Left lobe of liver (tissue), 2 donors: ENCODE measurements at regions not wholly inside any gene's neighbourhood (a gene's known extent, or its start where the extent isn't known, plus 50 kb on each side); places are given as distances from the start of the nearest gene placed in this dataset.
"Not testable (repeated sequence)": the region's sequence is repeated elsewhere in the genome, so short reads cannot be mapped to it uniquely, and the experiment has no call there.

Experiments used
- ATAC-seq: fragments of 200-7000 bp; cut with Tn5 transposase; one replicate; pipeline ENCODE4 v1.9.1; 2020; ENCODE audit warnings: mild to moderate bottlenecking, moderate library complexity
- DNase-seq: peaks from one replicate; pipeline ENCODE4 v3.0.0-alpha.2; 2020; ENCODE audit warnings: low spot score
- donor health status: DM: no; HTN: no; CAD: no; lungs with moderate emphysema.
- donor health status: DM: no; HTN: yes; CAD: no.

- DNase-seq (no peak), ATAC-seq (no peak)
Observed at GRCh38 chr4:138805736-138806135, 209.8 kb upstream of the NOCT start.

GRCh38 chr4:138804711-138805110, 210.9 kb upstream of the NOCT start:
- ATAC-seq (no peak), DNase-seq (no peak)

- DNase-seq (no peak), ATAC-seq (no peak)
Observed at GRCh38 chr4:138803051-138803450, 212.5 kb upstream of the NOCT start.

GRCh38 chr4:138802499-138802898, 213.1 kb upstream of the NOCT start:
- ATAC-seq, result no peak
- no peak for DNase-seq

GRCh38 chr4:138800421-138800820, 215.2 kb upstream of the NOCT start:
- no peak for ATAC-seq
- no peak for DNase-seq

GRCh38 chr4:138798404-138798803, 217.2 kb upstream of the NOCT start:
- no peak for DNase-seq
- no peak for ATAC-seq

GRCh38 chr4:138797646-138798045, 217.9 kb upstream of the NOCT start:
- ATAC-seq (no peak), DNase-seq (no peak)

GRCh38 chr4:138796761-138797160, 218.8 kb upstream of the NOCT start:
- DNase-seq (no peak), ATAC-seq (no peak)

- DNase-seq (no peak), ATAC-seq (no peak)
Observed at GRCh38 chr4:138790706-138791340, 224.8 kb upstream of the NOCT start.

- no peak for ATAC-seq
- DNase-seq, result no peak
Observed at GRCh38 chr4:138789796-138790195, 225.8 kb upstream of the NOCT start.

GRCh38 chr4:138788857-138789256, 226.7 kb upstream of the NOCT start:
- DNase-seq (no peak), ATAC-seq (no peak)

- no peak for ATAC-seq
- DNase-seq, result no peak
Observed at GRCh38 chr4:138788267-138788790, 227.3 kb upstream of the NOCT start.

GRCh38 chr4:138779761-138780160, 235.8 kb upstream of the NOCT start:
- not testable (repeated sequence) for ATAC-seq, DNase-seq

- DNase-seq (no peak), ATAC-seq (peak; percentile 13)
Observed at GRCh38 chr4:138775890-138776289, 239.7 kb upstream of the NOCT start.

- ATAC-seq, result no peak
- DNase-seq, result no peak
Observed at GRCh38 chr4:138775489-138775888, 240.1 kb upstream of the NOCT start.

- DNase-seq, result no peak
- ATAC-seq, result no peak
Observed at GRCh38 chr4:138774940-138775339, 240.6 kb upstream of the NOCT start.

GRCh38 chr4:138774125-138774524, 241.5 kb upstream of the NOCT start:
- not testable (repeated sequence) for ATAC-seq, DNase-seq

GRCh38 chr4:138773321-138773720, 242.3 kb upstream of the NOCT start:
- ATAC-seq, result no peak

GRCh38 chr4:138772366-138772765, 243.2 kb upstream of the NOCT start:
- DNase-seq (no peak), ATAC-seq (no peak)

More at GRCh38 chr4:138773321-138773720, 242.3 kb upstream of the NOCT start:
- no peak for DNase-seq

GRCh38 chr4:138770818-138771217, 244.8 kb upstream of the NOCT start:
- ATAC-seq (no peak), DNase-seq (no peak)

GRCh38 chr4:138766332-138766731, 249.2 kb upstream of the NOCT start:
- ATAC-seq, result no peak
- DNase-seq, result no peak

- DNase-seq (no peak), ATAC-seq (no peak)
Observed at GRCh38 chr4:138765442-138765841, 250.1 kb upstream of the NOCT start.

- no peak for ATAC-seq
- DNase-seq, result no peak
Observed at GRCh38 chr4:138761638-138762220, 253.9 kb upstream of the NOCT start.
